ENCODE measurements at regions not wholly inside any gene's neighbourhood (a gene's known extent, or its start where the extent isn't known, plus 50 kb on each side); places are given as distances from the start of the nearest gene placed in this dataset.

GRCh38 chr1:119204961-119205357 is 64.5 kb upstream of the WARS2 start:
- FAIRE-seq, result no peak
- Histone ChIP-seq H2AFZ (ENCODE audit: control insufficient read depth, low read length) (no peak overlapping the region), H3K36me3 (ENCODE audit: control insufficient read depth in 2 of 2, extremely low read depth in 1 of 2, insufficient read depth in 2 of 2, low read length in 2 of 2) (no peaks in the 10 kb centered on the region), H3K9me1 (ENCODE audit: control insufficient read depth, extremely low read depth, insufficient read depth, low read length) (no peaks in the 10 kb centered on the region), H3K4me3 (ENCODE audit: control insufficient read depth in 2 of 3, extremely low read depth in 1 of 3, insufficient read depth in 2 of 3, low read depth in 1 of 3, low read length in 3 of 3) (no peak overlapping the region), H3K4me1 (ENCODE audit: control insufficient read depth, extremely low read depth, insufficient read depth, low read length) (no peaks in the 10 kb centered on the region), H3K4me2 (ENCODE audit: control insufficient read depth, extremely low read depth, insufficient read depth, low read depth, low read length) (no peak overlapping the region), H3K79me2 (ENCODE audit: control insufficient read depth, insufficient read depth, low read length) (no peaks in the 10 kb centered on the region), H3K27ac (ENCODE audit: control insufficient read depth, insufficient read depth, low read length) (no peak overlapping the region), H3K27me3 (ENCODE audit: control insufficient read depth, extremely low read depth, insufficient read depth, low read length) (no peaks in the 10 kb centered on the region), H4K20me1 (ENCODE audit: control insufficient read depth, extremely low read depth, insufficient read depth, low read length) (no peaks in the 10 kb centered on the region), H3K9ac (ENCODE audit: control insufficient read depth, extremely low read depth, insufficient read depth, low read length) (no peak overlapping the region), H3K9me3 (ENCODE audit: control insufficient read depth, low read depth, low read length) (no peaks in the 10 kb centered on the region)
- no peak for TF ChIP-seq CTCF (optimal IDR thresholded peaks at IDR 0.05 in 1 of 3, IDR thresholded peaks at IDR 0.05 in 1 of 3, conservative IDR thresholded peaks at IDR 0.05 in 1 of 3; ENCODE audit: extremely low read depth in 1 of 3, insufficient read depth in 2 of 3, low read length in 3 of 3)
- TF ChIP-seq EZH2 (IDR thresholded peaks at IDR 0.05; ENCODE audit: low read length), result no peak
- no peak for DNase-seq (ENCODE audit: low read depth, low spot score)
- dilution Hi-C loops (cut with MboI; ENCODE audit: extremely low pct_ligation_motif_present, low sequenced_read_pairs), result no loop called here

GRCh38 chr1:119209061-119209460 is 68.6 kb upstream of the WARS2 start:
- dilution Hi-C loops (cut with MboI; ENCODE audit: extremely low pct_ligation_motif_present, low sequenced_read_pairs), result no loop called here
- no peaks in the 10 kb centered on the region for H3K36me3 ChIP-seq (ENCODE audit: control insufficient read depth in 2 of 2, extremely low read depth in 1 of 2, insufficient read depth in 2 of 2, low read length in 2 of 2)
- no peaks in the 10 kb centered on the region for H3K4me1 ChIP-seq (ENCODE audit: control insufficient read depth, extremely low read depth, insufficient read depth, low read length)
- H3K9ac ChIP-seq (ENCODE audit: control insufficient read depth, extremely low read depth, insufficient read depth, low read length), result no peak overlapping the region
- H3K9me1 ChIP-seq (ENCODE audit: control insufficient read depth, extremely low read depth, insufficient read depth, low read length), result no peaks in the 10 kb centered on the region
- no peak for FAIRE-seq
- H3K27ac ChIP-seq (ENCODE audit: control insufficient read depth, insufficient read depth, low read length), result no peak overlapping the region
- no peak overlapping the region for H3K4me2 ChIP-seq (ENCODE audit: control insufficient read depth, extremely low read depth, insufficient read depth, low read depth, low read length)
- no peak overlapping the region for H2AFZ ChIP-seq (ENCODE audit: control insufficient read depth, low read length)
- no peaks in the 10 kb centered on the region for H4K20me1 ChIP-seq (ENCODE audit: control insufficient read depth, extremely low read depth, insufficient read depth, low read length)
- H3K4me3 ChIP-seq (ENCODE audit: control insufficient read depth in 2 of 3, extremely low read depth in 1 of 3, insufficient read depth in 2 of 3, low read depth in 1 of 3, low read length in 3 of 3), result no peak overlapping the region
- H3K79me2 ChIP-seq (ENCODE audit: control insufficient read depth, insufficient read depth, low read length), result no peaks in the 10 kb centered on the region
- no peak for TF ChIP-seq EZH2 (IDR thresholded peaks at IDR 0.05; ENCODE audit: low read length)
- no peak for TF ChIP-seq CTCF (optimal IDR thresholded peaks at IDR 0.05 in 1 of 3, IDR thresholded peaks at IDR 0.05 in 1 of 3, conservative IDR thresholded peaks at IDR 0.05 in 1 of 3; ENCODE audit: extremely low read depth in 1 of 3, insufficient read depth in 2 of 3, low read length in 3 of 3)
- H3K27me3 ChIP-seq (ENCODE audit: control insufficient read depth, extremely low read depth, insufficient read depth, low read length), result no peaks in the 10 kb centered on the region
- DNase-seq (ENCODE audit: low read depth, low spot score), result no peak
- no peaks in the 10 kb centered on the region for H3K9me3 ChIP-seq (ENCODE audit: control insufficient read depth, low read depth, low read length)
